ENCODE measurements at regions not wholly inside any gene's neighbourhood (a gene's known extent, or its start where the extent isn't known, plus 50 kb on each side); places are given as distances from the start of the nearest gene placed in this dataset.

DNA sequence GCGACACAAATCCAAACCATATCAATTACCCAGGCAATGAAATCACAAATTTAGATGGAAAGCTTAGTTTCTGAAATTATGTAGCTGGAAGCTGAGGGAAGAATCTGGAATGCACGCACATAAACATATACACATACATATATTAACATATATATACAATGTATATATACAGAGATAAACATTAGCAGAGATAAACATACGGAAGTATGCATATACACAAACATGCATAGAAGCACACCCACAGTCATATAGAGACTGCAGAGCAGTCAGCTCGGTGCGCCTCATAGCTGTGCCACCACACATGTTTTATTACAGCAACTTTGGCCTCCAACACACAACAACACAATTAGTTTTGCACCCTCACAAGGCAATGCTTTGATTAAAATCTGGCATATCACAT is 288.1 kb downstream of the TEX29 start:
- DNase-seq (ENCODE audit: low spot score) = no peak
- in situ Hi-C loops (cut with MboI; ENCODE audit: low pct_unique_long_range_greater_than_20kb, low sequenced_read_pairs, unreplicated experiment) = no loop called here
- TF ChIP-seq, protein P1, sequence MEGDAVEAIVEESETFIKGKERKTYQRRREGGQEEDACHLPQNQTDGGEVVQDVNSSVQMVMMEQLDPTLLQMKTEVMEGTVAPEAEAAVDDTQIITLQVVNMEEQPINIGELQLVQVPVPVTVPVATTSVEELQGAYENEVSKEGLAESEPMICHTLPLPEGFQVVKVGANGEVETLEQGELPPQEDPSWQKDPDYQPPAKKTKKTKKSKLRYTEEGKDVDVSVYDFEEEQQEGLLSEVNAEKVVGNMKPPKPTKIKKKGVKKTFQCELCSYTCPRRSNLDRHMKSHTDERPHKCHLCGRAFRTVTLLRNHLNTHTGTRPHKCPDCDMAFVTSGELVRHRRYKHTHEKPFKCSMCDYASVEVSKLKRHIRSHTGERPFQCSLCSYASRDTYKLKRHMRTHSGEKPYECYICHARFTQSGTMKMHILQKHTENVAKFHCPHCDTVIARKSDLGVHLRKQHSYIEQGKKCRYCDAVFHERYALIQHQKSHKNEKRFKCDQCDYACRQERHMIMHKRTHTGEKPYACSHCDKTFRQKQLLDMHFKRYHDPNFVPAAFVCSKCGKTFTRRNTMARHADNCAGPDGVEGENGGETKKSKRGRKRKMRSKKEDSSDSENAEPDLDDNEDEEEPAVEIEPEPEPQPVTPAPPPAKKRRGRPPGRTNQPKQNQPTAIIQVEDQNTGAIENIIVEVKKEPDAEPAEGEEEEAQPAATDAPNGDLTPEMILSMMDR (IDR thresholded peaks at IDR 0.05; ENCODE audit: extremely low read depth, insufficient read depth, missing control alignments) = no peak

GRCh38 chr13:111609631-111610030 is 289.2 kb downstream of the TEX29 start:
- in situ Hi-C loops (cut with MboI; ENCODE audit: low pct_unique_long_range_greater_than_20kb, low sequenced_read_pairs, unreplicated experiment) = no loop called here
- TF ChIP-seq, protein P1 (IDR thresholded peaks at IDR 0.05; ENCODE audit: extremely low read depth, insufficient read depth, missing control alignments) = no peak
- DNase-seq (ENCODE audit: low spot score) = no peak

DNA sequence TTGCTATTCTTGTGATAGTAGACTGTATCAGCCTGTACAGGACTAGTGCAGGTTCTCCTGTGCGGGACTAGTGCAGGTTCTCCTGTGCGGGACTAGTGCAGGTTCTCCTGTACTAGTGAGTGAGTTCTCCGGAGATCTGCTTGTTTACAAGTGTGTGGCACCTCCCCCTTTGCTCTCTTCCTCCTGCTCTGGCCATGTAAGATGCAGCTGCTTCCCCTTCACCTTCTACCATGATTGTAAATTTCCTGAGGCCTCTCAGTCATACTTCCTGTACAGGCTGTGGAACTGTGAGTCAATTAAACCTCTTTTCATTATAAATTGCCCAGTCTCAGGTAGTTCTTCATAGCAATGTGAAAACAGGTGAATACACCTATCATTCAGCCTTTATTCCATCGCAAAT is 289.6 kb downstream of the TEX29 start:
- in situ Hi-C loops (cut with MboI; ENCODE audit: low pct_unique_long_range_greater_than_20kb, low sequenced_read_pairs, unreplicated experiment) = no loop called here
- no peak for DNase-seq (ENCODE audit: low spot score)
- TF ChIP-seq, protein P1 (IDR thresholded peaks at IDR 0.05; ENCODE audit: extremely low read depth, insufficient read depth, missing control alignments) = no peak

DNA sequence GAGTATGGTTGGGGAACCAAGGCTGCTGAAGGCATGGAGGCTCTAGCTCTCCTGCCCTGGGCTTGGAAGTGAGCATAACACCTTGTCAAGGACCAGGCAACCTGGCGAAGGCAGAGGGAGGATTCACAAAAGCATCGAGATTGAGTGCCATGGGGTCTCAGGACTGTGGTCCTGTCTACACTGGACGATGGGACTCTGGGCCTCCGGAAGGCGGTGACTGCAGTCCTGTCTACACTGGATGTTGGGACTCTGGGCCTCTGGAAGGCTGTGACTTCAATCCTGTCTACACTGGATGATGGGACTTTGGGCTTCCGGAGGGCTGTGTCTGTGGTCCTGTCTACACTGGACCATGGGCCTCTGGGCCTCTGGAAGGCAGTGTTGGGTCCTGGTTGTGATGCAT is 290.4 kb downstream of the TEX29 start:
- no peak for DNase-seq (ENCODE audit: low spot score)
- TF ChIP-seq, protein P1 (IDR thresholded peaks at IDR 0.05; ENCODE audit: extremely low read depth, insufficient read depth, missing control alignments) = no peak
- in situ Hi-C loops (cut with MboI; ENCODE audit: low pct_unique_long_range_greater_than_20kb, low sequenced_read_pairs, unreplicated experiment) = no loop called here

DNA sequence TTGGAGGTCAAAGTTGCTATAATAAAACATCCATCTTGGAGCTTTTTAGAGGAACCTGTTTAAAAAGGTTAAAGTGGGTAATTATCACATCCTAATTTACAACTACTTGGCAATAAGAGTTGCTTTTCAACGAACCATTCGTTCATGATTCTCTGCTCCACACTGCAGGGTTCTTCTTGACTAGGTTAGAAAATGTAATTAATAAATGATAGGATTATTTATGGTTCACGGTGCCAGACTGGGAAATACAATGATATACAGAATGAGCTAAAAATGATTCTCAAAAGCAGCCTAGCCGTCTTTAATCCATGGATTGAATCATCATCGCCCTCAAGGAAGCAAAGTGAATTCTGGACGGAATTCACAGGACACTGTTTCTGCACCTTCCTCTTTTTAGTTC is 291.2 kb downstream of the TEX29 start:
- TF ChIP-seq, protein P1 (IDR thresholded peaks at IDR 0.05; ENCODE audit: extremely low read depth, insufficient read depth, missing control alignments) = no peak
- DNase-seq (ENCODE audit: low spot score) = no peak
- in situ Hi-C loops (cut with MboI; ENCODE audit: low pct_unique_long_range_greater_than_20kb, low sequenced_read_pairs, unreplicated experiment) = no loop called here

DNA sequence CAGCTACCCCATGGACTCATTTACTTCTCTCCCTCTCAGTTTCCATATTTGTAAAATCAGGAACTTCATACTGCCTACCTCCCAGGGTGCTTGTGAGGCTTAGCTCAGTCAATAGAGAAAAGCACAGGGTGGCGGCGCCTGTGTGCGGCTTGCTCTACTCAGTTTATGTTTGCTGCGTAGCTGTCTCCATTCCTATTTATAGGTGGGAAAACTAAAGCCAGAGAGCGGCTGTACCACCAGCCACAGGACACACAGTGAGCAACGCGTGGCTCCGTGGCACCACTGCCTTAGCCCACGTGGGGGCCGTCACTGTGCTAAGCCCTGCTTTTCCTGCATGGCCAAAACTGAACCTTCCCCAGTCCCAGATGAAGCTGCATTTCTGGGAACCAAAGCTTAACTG is 292.4 kb downstream of the TEX29 start:
- no peak for DNase-seq (ENCODE audit: low spot score)
- TF ChIP-seq, protein P1 (IDR thresholded peaks at IDR 0.05; ENCODE audit: extremely low read depth, insufficient read depth, missing control alignments) = no peak
- in situ Hi-C loops (cut with MboI; ENCODE audit: low pct_unique_long_range_greater_than_20kb, low sequenced_read_pairs, unreplicated experiment) = no loop called here

DNA sequence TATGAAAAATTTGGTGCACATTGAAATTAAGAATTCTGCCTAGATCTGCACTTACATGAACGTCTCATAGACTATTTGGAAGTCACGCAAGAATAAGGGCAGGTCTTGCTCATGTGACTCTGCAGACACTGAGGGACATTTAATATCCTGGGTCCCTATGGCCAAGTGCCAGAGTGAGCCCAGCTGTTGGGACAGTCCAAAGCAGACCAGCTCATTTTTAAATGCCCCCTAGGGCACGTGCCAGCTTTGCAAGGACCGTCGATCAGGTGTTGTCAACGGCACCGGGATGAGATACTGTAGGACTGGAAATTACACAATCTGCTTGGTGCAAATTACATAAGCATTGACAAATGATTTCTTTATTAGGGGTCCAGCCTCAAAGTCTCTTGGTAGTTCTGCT is 293.6 kb downstream of the TEX29 start:
- in situ Hi-C loops (cut with MboI; ENCODE audit: low pct_unique_long_range_greater_than_20kb, low sequenced_read_pairs, unreplicated experiment) = no loop called here
- TF ChIP-seq, protein P1 (IDR thresholded peaks at IDR 0.05; ENCODE audit: extremely low read depth, insufficient read depth, missing control alignments) = no peak
- no peak for DNase-seq (ENCODE audit: low spot score)
